NCI-H1092 treated with DMSO at 0.1 percent for 48 hours (cell line): ENCODE measurements at regions not wholly inside any gene's neighbourhood (a gene's known extent, or its start where the extent isn't known, plus 50 kb on each side); places are given as distances from the start of the nearest gene placed in this dataset.

Source experiments
- DNase-seq: peaks from one replicate; lab custom pipeline; 2025; lab: John Stamatoyannopoulos, UW

- no peak for DNase-seq
These were observed 326.4 kb downstream of the SLITRK2 start for GRCh38 chrX:146144039-146144438.

DNA sequence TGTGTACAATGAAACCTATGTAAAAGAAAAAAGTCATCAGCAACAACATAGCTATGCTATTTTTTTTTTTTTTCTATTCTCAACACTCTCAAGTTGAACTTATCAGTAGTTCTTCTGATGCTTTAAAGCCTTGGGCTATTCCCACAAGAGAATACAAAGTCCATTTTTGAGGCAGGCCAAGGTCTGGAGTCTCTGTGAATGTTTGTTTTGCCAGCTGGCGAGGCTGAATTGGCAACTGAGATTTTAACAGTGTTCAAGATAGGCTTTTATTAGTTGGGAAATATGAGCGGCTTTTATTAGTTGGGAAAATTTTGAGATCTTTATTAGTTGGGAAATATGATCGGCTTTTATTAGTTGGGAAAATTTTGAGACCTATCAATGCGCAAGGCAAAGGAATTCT, 336.6 kb downstream of the SLITRK2 start:
- DNase-seq = no peak

GRCh38 chrX:146160443-146161203, 343.0 kb downstream of the SLITRK2 start:
- DNase-seq = no peak

GRCh38 chrX:146173742-146174141, 356.1 kb downstream of the SLITRK2 start:
- no peak for DNase-seq

DNA sequence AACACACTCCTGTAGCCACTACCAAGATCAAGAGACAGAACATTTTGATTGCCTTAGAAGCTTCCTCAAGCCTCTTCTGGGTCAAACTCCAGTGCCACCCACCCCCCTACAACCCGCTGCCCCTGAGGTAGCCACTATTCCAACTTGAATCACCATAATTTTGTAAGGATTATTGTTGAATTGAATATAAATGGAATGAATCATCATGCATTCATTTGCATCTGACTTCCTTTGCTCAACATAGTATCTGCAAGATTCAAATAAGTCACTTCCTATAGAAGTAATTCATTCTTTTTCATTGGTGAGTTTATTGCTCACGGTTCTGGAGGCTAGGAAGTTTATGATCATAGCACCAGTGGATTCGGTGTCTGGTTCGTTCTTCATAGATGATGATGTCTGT, 364.2 kb downstream of the SLITRK2 start:
- DNase-seq = no peak

GRCh38 chrX:146186540-146186939, 368.9 kb downstream of the SLITRK2 start:
- no peak for DNase-seq

- DNase-seq = no peak
These were observed 371.7 kb downstream of the SLITRK2 start for GRCh38 chrX:146189371-146189770.

DNA sequence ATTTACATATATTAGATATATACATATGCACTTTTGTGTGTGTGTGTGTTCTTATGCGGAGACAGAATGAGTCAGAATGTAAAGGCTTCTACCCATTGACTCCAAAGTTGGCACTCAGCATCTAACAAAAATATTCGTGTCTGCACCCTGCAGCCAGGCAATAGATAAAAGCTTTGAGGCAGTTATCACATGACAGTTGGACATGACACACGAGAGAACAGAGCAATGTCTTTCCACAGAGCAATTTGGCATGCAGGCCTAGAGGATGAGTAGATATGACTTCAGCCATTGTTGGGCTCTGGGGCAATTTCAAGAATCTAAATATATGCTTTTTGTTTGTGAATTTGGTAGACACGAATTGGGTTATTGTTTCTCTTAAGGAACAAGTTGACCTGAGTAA, 391.2 kb downstream of the SLITRK2 start:
- no peak for DNase-seq

DNA sequence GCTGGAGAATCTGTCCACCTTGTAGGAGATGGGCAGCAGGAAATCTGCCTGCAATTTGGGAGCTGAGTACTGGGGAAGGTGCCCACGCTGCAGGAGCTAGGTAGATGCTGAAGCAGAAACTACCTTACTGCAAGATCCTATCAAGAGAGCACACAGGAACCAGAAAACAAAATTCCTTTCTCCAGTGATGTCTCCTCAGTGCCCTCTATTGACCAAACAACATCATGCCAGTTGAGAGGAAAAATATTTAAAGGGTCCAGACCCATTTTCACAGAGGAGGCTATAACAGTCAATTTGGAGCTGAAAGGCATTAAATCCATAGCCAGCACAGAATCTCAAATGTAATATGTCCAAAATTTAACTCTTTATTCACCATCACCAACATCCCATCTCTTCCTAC, 406.8 kb downstream of the SLITRK2 start:
- DNase-seq = peak; percentile 38

GRCh38 chrX:146238173-146238572, 420.5 kb downstream of the SLITRK2 start:
- DNase-seq = no peak

- no peak for DNase-seq
These were observed 424.3 kb downstream of the SLITRK2 start for GRCh38 chrX:146241902-146242301.

DNA sequence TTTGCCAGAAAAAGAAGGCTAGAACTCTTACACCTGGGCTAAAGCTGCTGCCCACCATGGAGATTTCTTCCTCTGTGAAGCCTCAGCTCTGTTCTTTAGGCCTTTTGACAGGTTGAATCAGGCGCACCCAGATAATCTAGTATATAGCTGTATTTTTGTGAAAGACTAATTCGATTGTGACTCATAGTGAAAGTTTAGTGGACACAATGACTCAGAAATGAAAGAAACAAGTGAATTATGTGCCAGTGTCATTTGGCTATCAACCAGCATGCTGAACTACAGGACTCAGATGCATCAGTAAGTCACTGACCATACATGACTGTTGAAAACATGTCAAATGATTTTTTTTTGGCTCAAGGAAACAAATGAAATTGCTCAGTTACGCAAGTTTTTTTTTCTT, 425.4 kb downstream of the SLITRK2 start:
- DNase-seq = no peak

DNA sequence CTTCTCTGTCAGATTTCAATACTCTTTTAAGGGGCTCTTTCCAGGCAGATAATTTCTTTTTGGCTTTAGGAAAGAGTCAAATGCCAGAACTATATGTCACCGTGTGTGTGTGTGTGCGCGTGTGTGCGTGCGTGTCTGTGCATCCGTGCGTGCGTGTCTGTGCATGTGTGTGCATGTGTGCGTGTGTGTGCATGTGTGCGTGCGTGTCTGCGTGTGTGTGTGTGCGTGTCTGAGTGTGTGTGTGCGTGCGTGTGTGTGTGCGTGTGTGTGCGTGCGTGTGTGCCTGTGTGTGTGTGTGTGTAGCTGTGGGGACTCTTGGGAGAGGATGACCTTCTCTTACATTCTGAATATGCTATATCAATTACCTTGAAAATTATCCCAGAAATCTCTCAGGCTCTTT, 441.6 kb downstream of the SLITRK2 start:
- DNase-seq = no peak

DNA sequence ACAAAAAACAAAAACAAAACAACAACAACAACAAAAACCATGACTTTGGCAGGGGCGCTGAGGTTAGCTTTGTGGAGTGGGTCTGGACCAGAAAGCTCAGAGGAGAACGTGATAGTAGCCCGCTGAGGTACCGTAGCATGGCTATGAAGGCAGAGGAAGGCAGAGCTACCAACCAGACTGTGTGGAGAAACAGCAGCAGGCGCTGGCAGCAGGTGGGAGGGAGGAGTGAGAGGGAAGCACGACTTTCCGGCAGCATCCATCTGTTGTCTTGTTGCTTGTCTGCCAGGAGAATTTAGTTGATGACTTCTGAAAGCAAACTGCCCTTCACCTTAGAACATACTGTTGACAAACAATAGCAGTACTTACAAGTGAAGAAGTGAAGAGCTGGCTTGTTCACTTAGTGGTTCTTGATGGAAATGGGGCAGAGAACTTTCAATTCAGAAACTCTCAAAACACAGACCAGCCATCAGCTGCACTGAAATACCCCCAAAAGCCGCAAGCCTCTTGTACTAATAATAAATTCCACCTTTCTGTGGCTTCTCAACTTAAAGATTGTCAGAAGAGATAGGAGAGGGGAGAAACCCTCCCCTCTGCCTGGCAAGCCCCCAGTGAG, 447.2 kb downstream of the SLITRK2 start:
- peak; percentile 82 for DNase-seq

- DNase-seq = peak; percentile 21
These were observed 460.8 kb downstream of the SLITRK2 start for GRCh38 chrX:146278381-146278780.
